ENCODE measurements at regions not wholly inside any gene's neighbourhood (a gene's known extent, or its start where the extent isn't known, plus 50 kb on each side); places are given as distances from the start of the nearest gene placed in this dataset.

DNA sequence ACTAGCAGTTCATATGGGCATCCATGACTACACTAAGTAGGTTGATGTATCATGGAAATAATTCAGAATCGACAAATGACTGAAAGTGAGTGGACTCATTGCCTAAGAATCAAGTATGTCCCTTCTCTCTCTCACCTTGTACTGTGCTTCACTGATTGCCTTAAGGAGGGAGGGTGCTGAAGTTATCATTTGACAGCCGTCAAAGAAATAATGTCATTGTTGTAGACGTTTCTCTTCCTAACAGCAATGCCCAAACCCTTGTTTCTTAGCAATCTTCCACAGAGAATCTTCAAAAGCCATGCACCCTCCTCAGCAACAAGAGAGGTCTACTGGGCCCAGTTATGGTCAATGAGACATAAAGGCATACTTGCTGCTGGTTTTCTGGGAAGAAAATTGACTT is 785.0 kb downstream of the SUCLG1 start:
- in situ Hi-C loops (cut with HindIII; ENCODE audit: low sequenced_read_pairs) = no loop called here
- no peak for DNase-seq (ENCODE audit: low read depth, low spot score)
- no peak for TF ChIP-seq CTCF (IDR thresholded peaks at IDR 0.05; ENCODE audit: low read depth, low read length)
- H3K4me3 ChIP-seq (ENCODE audit: low read depth, low read length) = no peak overlapping the region

- in situ Hi-C loops (cut with HindIII; ENCODE audit: low sequenced_read_pairs) = no loop called here
Measured at GRCh38 chr2:83665894-83666293, 793.2 kb downstream of the SUCLG1 start.

DNA sequence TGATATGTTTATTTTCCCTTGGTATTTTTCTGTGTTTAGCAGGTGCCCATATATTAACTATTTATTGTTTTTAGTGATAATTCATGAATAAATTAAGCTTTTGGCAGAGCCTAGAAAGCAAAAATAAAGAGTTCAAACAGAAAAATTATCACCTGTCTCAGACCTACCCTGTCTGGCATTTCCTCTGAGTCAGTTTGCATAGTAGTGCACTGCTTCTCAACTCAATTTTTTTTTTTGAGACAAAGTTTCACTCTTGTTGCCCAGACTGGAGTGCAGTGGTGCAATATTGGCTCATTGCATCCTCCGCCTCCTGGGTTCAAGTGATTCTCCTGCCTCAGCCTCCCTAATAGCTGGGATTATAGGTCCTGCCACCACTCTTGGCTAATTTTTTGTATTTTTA is 793.9 kb downstream of the SUCLG1 start:
- in situ Hi-C loops (cut with HindIII; ENCODE audit: low sequenced_read_pairs) = no loop called here
- DNase-seq (ENCODE audit: low read depth, low spot score) = no peak
- no peak overlapping the region for H3K4me3 ChIP-seq (ENCODE audit: low read depth, low read length)
- TF ChIP-seq CTCF (IDR thresholded peaks at IDR 0.05; ENCODE audit: low read depth, low read length) = no peak

More at GRCh38 chr2:83665894-83666293, 793.2 kb downstream of the SUCLG1 start:
- DNase-seq (ENCODE audit: low read depth, low spot score) = peak; percentile 31
- H3K4me3 ChIP-seq (ENCODE audit: low read depth, low read length) = no peak overlapping the region
- TF ChIP-seq CTCF (IDR thresholded peaks at IDR 0.05; ENCODE audit: low read depth, low read length) = no peak

DNA sequence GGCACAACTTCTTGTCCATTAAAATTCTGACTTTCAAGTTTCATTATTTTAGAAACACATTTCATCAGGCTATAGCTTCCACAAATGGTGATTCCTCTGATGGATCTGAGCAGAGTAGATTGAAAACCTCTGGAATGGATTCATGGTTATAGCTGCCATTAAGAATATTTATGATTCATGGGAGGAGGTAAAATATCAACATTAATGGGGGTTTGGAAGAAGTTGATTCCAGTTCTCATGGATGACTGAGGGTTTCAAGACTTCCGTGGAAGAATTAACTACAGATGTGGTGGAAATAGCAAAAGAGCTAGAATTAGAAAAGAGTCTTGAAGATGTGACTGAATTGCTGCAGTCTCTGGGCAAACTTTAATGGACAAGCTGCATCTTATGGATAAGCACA is 797.4 kb downstream of the SUCLG1 start:
- no peak overlapping the region for H3K4me3 ChIP-seq (ENCODE audit: low read depth, low read length)
- DNase-seq (ENCODE audit: low read depth, low spot score) = no peak
- in situ Hi-C loops (cut with HindIII; ENCODE audit: low sequenced_read_pairs) = no loop called here
- TF ChIP-seq CTCF (IDR thresholded peaks at IDR 0.05; ENCODE audit: low read depth, low read length) = no peak

DNA sequence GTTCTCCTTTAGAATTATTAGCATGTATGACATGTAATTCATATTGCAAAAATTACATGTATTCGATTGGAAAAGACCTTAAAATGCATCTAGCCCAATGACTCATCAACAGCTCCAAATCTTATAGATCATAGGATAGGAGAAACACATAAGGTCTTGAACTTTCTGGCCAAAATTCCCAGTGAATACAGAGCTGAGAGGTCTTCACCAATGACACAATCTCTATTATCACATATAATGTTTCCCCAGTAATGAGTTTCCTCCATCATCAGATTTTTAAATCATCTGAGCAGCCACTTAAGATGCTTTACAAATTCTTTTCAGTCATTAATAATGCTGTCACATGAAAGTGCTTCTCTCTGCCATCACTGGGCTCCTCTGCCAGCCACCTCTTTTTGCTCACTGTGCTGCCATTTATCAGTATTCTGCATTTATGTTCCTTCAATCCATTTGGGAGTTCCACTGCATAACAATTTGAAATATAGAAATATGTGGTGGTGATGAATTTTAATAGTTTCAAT is 804.9 kb downstream of the SUCLG1 start:
- no peak for DNase-seq (ENCODE audit: low read depth, low spot score)
- in situ Hi-C loops (cut with HindIII; ENCODE audit: low sequenced_read_pairs) = no loop called here
- TF ChIP-seq CTCF (IDR thresholded peaks at IDR 0.05; ENCODE audit: low read depth, low read length) = no peak
- H3K4me3 ChIP-seq (ENCODE audit: low read depth, low read length) = no peak overlapping the region

- in situ Hi-C loops (cut with HindIII; ENCODE audit: low sequenced_read_pairs) = no loop called here
- TF ChIP-seq CTCF (IDR thresholded peaks at IDR 0.05; ENCODE audit: low read depth, low read length) = no peak
- no peak overlapping the region for H3K4me3 ChIP-seq (ENCODE audit: low read depth, low read length)
- peak; percentile 2 for DNase-seq (ENCODE audit: low read depth, low spot score)
Measured at GRCh38 chr2:83650898-83651297, 808.2 kb downstream of the SUCLG1 start.

DNA sequence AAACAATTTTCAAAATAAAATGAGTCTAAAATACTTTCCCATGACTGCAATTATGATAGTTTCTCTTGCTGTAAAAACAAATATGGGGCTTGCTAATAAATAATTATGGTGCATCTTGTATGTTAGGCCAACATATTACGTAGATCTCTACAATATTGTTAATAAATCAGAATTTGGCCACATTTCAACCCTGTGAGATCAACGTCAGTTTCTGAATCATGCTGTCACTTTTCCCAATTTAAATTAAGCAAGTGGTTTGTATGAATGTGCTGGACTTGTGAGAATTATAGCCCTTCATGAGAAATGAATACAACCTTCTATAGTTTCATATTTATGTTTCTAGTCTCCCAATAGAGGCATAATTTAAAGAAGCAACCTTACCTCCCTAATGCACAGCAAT is 808.9 kb downstream of the SUCLG1 start:
- no peak for DNase-seq (ENCODE audit: low read depth, low spot score)
- in situ Hi-C loops (cut with HindIII; ENCODE audit: low sequenced_read_pairs) = no loop called here
- H3K4me3 ChIP-seq (ENCODE audit: low read depth, low read length) = no peak overlapping the region
- TF ChIP-seq CTCF (IDR thresholded peaks at IDR 0.05; ENCODE audit: low read depth, low read length) = no peak

Measured in astrocyte of the spinal cord (primary cell).